ENCODE measurements at regions not wholly inside any gene's neighbourhood (a gene's known extent, or its start where the extent isn't known, plus 50 kb on each side); places are given as distances from the start of the nearest gene placed in this dataset.

- no peak overlapping the region for H3K4me3 ChIP-seq (ENCODE audit: low read length)
- TF ChIP-seq ZNF274 (IDR thresholded peaks at IDR 0.05; ENCODE audit: low read depth, low read length) = no peak
Observed at GRCh38 chr4:11149612-11150259, 279.0 kb downstream of the HS3ST1 start.

DNA sequence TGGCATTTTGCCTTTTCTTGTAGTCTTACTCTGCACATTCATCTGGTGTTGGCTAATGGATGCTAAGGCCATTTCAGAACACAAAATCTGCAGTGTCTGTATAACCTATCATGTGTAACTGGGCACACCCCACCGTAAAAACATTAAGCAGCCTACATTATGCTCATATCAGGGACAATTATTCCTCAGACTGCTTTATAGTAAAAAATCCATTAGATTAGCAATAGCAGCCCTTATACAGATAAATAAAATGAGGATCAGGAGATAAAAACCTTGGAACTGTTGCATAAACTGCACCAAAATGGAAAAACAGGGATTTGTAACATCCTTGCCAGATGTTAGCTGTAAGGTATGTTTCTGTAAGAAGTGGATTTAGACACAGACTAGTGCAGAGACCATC lies 288.8 kb downstream of the HS3ST1 start:
- H3K4me3 ChIP-seq (ENCODE audit: low read length) = no peak overlapping the region
- no peak for TF ChIP-seq ZNF274 (IDR thresholded peaks at IDR 0.05; ENCODE audit: low read depth, low read length)

- TF ChIP-seq ZNF274 (IDR thresholded peaks at IDR 0.05; ENCODE audit: low read depth, low read length) = no peak
- no peak overlapping the region for H3K4me3 ChIP-seq (ENCODE audit: low read length)
Observed at GRCh38 chr4:11138964-11139363, 289.7 kb downstream of the HS3ST1 start.

DNA sequence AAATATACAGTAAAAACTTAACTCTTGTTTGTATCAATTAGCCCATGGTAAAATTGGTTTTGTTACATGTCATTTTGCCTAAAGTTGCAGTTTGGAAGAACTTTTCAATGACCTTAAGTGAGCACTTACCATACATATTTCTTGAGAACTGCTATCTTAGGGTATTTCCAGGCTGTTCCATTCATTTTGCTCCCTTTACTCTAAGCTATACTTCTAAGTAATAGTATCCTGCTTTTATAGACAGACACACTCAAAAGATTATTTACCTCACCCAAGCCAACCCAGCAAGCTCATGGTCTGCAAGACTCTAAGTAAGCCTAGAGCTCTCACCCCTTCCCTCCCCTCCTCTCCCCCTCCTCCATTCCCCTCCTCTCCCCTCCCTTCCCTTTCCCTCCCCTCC lies 294.0 kb downstream of the HS3ST1 start:
- no peak for TF ChIP-seq ZNF274 (IDR thresholded peaks at IDR 0.05; ENCODE audit: low read depth, low read length)
- H3K4me3 ChIP-seq (ENCODE audit: low read length) = no peak overlapping the region

DNA sequence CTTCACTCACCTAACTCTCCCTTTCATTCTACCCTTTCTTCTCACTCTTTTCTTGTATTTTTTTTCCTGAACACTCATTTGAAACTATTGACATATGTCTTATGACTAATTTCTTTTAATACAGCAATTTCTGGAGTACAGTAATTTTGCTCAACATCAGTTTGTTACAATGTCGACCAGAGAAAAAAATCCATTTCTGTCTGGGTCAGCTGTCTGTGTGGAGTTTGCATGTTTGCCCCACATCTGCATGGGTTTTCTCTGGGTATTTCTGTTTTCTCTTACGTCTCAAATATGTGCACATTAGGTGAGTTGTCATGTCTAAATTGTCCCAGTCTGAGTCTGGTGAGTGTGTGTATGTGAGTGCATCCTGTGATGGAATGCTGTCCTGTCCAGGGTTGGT lies 294.8 kb downstream of the HS3ST1 start:
- H3K4me3 ChIP-seq (ENCODE audit: low read length) = no peak overlapping the region
- no peak for TF ChIP-seq ZNF274 (IDR thresholded peaks at IDR 0.05; ENCODE audit: low read depth, low read length)

DNA sequence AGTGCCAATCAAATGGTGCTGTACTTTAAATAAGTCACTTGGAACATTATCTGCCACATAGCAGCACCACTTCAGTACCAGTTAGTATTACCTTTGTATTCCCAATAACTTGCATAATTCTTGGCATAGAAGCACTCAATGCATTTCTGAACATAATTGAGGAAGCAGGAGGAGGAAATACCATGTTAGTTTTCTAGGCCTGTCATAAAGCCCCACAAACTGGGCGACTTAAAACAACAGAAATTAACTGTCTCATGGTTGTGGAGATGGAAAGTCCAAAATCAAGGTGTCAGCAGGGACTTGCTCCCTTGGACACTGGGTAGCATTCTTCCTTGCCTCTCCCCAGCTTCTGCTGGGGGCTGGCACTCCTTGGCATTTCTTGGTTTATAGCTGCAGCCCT lies 296.2 kb downstream of the HS3ST1 start:
- no peak overlapping the region for H3K4me3 ChIP-seq (ENCODE audit: low read length)

GRCh38 chr4:11131491-11131890 lies 297.2 kb downstream of the HS3ST1 start:
- H3K4me3 ChIP-seq (ENCODE audit: low read length) = no peak overlapping the region
- TF ChIP-seq ZNF274 (IDR thresholded peaks at IDR 0.05; ENCODE audit: low read depth, low read length) = no peak

More for the DNA sequence above, 296.2 kb downstream of the HS3ST1 start:
- no peak for TF ChIP-seq ZNF274 (IDR thresholded peaks at IDR 0.05; ENCODE audit: low read depth, low read length)

GRCh38 chr4:11130195-11130970 lies 298.3 kb downstream of the HS3ST1 start:
- H3K4me3 ChIP-seq (ENCODE audit: low read length) = no peak overlapping the region
- no peak for TF ChIP-seq ZNF274 (IDR thresholded peaks at IDR 0.05; ENCODE audit: low read depth, low read length)

DNA sequence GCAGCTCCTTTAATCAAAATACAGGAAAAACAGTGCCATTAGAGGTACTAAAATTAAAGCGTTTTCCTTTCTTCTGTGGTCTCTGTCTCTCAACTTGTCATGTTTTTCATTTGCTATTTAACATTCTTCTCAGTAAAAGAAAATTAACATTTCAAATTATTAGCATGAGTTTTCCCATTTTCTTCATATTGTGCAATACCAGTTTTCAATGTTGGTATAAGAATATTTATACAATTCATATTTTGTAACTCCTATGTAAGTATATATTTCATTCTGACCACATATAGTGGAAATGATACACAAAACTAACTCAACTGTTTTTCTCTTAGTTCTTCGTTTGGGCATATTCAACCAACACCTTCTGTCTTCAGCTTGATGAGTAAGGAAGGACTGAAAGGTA lies 308.3 kb downstream of the HS3ST1 start:
- H3K4me3 ChIP-seq (ENCODE audit: low read length) = no peak overlapping the region
- no peak for TF ChIP-seq ZNF274 (IDR thresholded peaks at IDR 0.05; ENCODE audit: low read depth, low read length)

GRCh38 chr4:11119474-11119873 lies 309.2 kb downstream of the HS3ST1 start:
- TF ChIP-seq ZNF274 (IDR thresholded peaks at IDR 0.05; ENCODE audit: low read depth, low read length) = no peak
- H3K4me3 ChIP-seq (ENCODE audit: low read length) = no peak overlapping the region

- TF ChIP-seq ZNF274 (IDR thresholded peaks at IDR 0.05; ENCODE audit: low read depth, low read length) = no peak
- no peak overlapping the region for H3K4me3 ChIP-seq (ENCODE audit: low read length)
Observed at GRCh38 chr4:11118513-11118912, 310.2 kb downstream of the HS3ST1 start.

DNA sequence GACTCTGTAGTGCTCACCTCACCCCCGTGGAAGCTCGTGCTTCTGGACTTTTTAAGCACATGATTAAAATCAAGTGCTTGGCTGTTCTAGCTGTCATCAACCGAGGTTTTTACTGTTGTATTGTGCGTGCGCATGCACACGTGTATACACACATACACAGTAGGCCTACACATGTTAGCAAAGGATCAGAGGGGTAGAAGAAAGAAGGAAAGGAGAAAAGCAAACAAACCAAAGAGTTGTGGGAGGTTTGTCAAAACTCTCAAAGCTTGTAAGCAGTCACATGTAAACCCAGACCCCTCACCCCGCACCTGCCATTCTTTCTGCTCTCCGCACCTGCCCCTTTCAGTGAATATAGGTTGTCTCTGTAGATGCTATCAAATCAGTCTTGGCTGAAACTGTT lies 311.8 kb downstream of the HS3ST1 start:
- TF ChIP-seq ZNF274 (IDR thresholded peaks at IDR 0.05; ENCODE audit: low read depth, low read length) = no peak
- no peak overlapping the region for H3K4me3 ChIP-seq (ENCODE audit: low read length)

GRCh38 chr4:11111876-11112275 lies 316.8 kb downstream of the HS3ST1 start:
- no peak overlapping the region for H3K4me3 ChIP-seq (ENCODE audit: low read length)
- TF ChIP-seq ZNF274 (IDR thresholded peaks at IDR 0.05; ENCODE audit: low read depth, low read length) = no peak

- no peak for TF ChIP-seq ZNF274 (IDR thresholded peaks at IDR 0.05; ENCODE audit: low read depth, low read length)
Observed at GRCh38 chr4:11111370-11111769, 317.3 kb downstream of the HS3ST1 start.

DNA sequence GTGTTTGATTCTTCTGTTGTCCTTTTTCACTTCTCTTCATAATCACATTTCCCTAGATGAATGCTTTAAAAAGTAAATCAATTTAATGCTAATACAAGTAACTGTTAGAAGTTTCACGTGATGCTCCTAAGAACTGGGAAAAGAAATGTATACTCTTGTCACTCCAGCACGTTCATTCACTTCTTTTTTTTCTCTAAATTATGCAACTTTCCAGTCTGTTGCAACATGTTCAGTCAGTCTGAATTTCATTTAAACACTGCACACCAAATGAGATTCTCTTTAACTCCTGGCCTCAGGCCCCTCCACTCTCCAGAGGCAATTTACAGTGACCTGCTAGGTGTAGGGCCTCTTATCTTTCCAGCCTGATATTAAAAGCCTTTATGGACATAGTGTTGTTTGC lies 321.9 kb downstream of the HS3ST1 start:
- no peak overlapping the region for H3K4me3 ChIP-seq (ENCODE audit: low read length)
- TF ChIP-seq ZNF274 (IDR thresholded peaks at IDR 0.05; ENCODE audit: low read depth, low read length) = no peak

More at GRCh38 chr4:11111370-11111769, 317.3 kb downstream of the HS3ST1 start:
- H3K4me3 ChIP-seq (ENCODE audit: low read length) = no peak overlapping the region
